GM18951 (cell line): ENCODE measurements at regions not wholly inside any gene's neighbourhood (a gene's known extent, or its start where the extent isn't known, plus 50 kb on each side); places are given as distances from the start of the nearest gene placed in this dataset.

Experiments used
- POLR2A ChIP-seq: IDR thresholded peaks from 4 replicates; pipeline ENCODE4 v1.6.1; 2011; ENCODE audit warnings: mild to moderate bottlenecking; ENCODE audit not compliant: insufficient read length, insufficient read depth; ENCODE audit errors: extremely low read depth
- in situ Hi-C: fragments of 300-500 bp; cut with MboI; formaldehyde crosslinking; loops from one replicate; pipeline ENCODE4 v1.12.0; 2022; ENCODE audit warnings: low sequenced_read_pairs, mixed read lengths, inconsistent platforms; ENCODE audit not compliant: unreplicated experiment

DNA sequence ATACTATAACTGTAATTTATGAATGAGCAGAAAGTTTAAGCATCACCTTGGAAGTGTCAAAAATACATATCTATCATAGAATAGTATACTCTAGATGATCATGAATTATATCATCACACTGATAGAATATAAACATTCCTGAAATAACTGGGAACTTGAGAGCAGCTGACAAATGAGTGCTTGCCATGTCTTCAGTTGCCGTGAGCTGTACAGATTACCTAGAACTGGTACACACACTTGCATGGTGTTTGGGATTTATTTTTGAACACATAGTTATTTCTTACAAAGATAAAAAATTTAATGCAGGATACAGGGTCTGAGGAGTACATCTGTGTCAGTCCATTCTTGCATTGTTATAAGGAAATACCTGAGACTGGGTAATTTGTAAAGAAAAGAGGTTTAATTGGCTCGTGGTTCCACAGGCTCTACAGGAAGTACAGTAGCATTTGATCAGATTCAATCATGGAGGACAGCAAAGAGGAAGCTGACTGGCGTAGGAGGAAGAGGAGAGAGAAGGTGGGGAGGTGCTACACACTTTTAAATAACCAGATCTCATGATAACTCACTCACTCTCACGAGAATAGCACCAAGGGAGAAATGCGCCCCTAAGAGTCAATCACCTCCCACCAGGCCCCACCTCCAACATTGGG is 60.4 kb upstream of the MBNL2 start:
- in situ Hi-C loops: no loop called here

DNA sequence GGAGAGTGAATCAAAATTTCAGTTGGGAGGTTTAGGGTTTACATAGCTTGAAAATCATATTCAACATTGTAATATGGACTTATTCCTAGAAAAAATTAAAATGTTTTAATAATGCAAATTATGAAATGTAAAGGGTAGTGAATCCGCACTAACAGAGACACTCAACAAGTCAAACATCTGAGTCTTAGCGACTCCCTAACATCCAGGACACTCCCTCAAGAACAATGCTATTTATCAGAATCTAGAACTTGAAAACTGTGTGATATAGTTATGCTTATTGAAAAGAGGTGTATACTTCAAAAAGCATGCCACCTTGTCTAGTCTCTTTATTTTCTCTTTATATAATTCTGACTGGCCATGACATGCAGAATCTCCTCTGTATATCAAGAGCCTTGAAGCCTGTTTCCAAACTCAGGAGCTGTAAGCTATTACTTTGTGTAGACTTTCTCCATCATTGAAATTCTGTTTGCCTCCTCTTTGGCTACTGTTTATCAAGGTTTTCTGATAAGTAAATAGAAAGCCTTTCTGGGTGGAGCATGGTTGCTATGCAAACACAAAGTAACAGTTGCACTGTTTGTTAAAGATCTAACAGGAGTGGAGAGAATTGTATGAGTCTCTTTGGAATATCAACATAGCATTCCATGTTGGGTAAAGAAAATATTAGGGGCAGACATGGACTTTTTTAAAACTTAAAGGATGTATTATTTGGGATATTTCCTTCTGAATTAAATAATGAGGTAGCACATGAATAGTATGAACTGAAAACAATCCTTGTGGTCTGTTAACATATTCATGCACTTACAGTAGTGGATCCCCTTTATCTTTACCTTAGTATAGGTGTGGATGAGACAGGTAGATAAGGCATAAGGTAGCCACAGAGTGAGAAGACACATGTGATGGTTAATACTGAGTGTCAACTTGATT is 56.4 kb upstream of the MBNL2 start:
- no peak for TF ChIP-seq POLR2A
- in situ Hi-C loops: no loop called here

More for the DNA sequence above, 60.4 kb upstream of the MBNL2 start:
- no peak for TF ChIP-seq POLR2A

DNA sequence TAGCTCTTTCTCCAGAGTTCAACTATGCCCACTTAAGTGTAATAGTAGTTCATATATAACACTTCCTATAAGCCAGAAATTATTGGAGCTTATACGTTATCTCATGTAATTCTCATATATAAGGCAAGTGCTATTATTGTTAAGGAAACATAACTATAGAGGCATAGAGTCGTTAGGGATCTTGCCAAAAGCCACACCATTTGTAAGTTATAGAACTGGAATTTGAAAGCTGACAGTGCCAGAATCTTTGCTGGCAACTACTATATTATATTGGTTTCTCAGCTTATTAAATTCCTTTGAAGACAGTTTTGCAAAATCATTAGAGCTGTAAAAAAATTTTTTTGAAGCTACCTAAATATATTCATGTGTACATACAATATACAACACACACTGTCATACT is 51.0 kb upstream of the MBNL2 start:
- in situ Hi-C loops: no loop called here
- TF ChIP-seq POLR2A: no peak
